Fibroblast of lung (primary cell): ENCODE measurements at regions not wholly inside any gene's neighbourhood (a gene's known extent, or its start where the extent isn't known, plus 50 kb on each side); places are given as distances from the start of the nearest gene placed in this dataset.

Experiments used
- DNase-seq, 2 donors: peaks; one replicate each; pipeline versions ENCODE4 v3.0.0 to v3.0.0-alpha.2; 2010; ENCODE audit warnings: low read depth in 2 of 2
- H2AFZ ChIP-seq: 2 replicates; pipeline ENCODE4 v1.5.1; 2012; ENCODE audit warnings: low read length, control low read depth, inconsistent platforms
- H3K27ac ChIP-seq: 2 replicates; pipeline ENCODE4 v1.5.1; 2011; ENCODE audit warnings: low read length, control low read depth; ENCODE audit not compliant: insufficient read depth
- H3K27me3 ChIP-seq: 2 replicates; pipeline ENCODE4 v1.5.1; 2011; ENCODE audit warnings: mild to moderate bottlenecking, low read length; ENCODE audit not compliant: control insufficient read depth, insufficient read depth
- H3K36me3 ChIP-seq: 2 replicates; pipeline ENCODE4 v1.5.1; 2011; ENCODE audit warnings: low read length; ENCODE audit not compliant: control insufficient read depth, insufficient read depth
- H3K4me1 ChIP-seq: 2 replicates; pipeline ENCODE4 v1.5.1; 2011; ENCODE audit warnings: low read length; ENCODE audit not compliant: control insufficient read depth, insufficient read depth; ENCODE audit errors: extremely low read depth
- H3K4me2 ChIP-seq: 2 replicates; pipeline ENCODE4 v1.5.1; 2011; ENCODE audit warnings: low read length, control low read depth; ENCODE audit not compliant: insufficient read depth; ENCODE audit errors: extremely low read depth
- H3K4me3 ChIP-seq, 4 experiments: fragments of 200-600 bp in 1 of 4; sonication (generic) in 1 of 4; replicated peaks in 1 of 4; 2 replicates each; pipeline ENCODE4 v1.5.1; 2011 to 2016; ENCODE audit warnings: low read length in 4 of 4, low read depth in 3 of 4, mild to moderate bottlenecking in 3 of 4, control low read depth in 2 of 4, inconsistent platforms in 1 of 4, mixed read lengths in 1 of 4; ENCODE audit not compliant: insufficient read depth in 1 of 4; ENCODE audit errors: control extremely low read depth in 1 of 4
- H3K79me2 ChIP-seq: 2 replicates; pipeline ENCODE4 v1.5.1; 2012; ENCODE audit warnings: mild to moderate bottlenecking, low read length, inconsistent platforms; ENCODE audit not compliant: control insufficient read depth, insufficient read depth
- H3K9ac ChIP-seq: 2 replicates; pipeline ENCODE4 v1.5.1; 2011; ENCODE audit warnings: mild to moderate bottlenecking, low read length, control low read depth; ENCODE audit not compliant: insufficient read depth
- H3K9me3 ChIP-seq: 2 replicates; pipeline ENCODE4 v1.5.1; 2012; ENCODE audit warnings: low read depth, low read length; ENCODE audit not compliant: control insufficient read depth, insufficient read depth
- H4K20me1 ChIP-seq: 2 replicates; pipeline ENCODE4 v1.5.1; 2011; ENCODE audit warnings: low read length; ENCODE audit not compliant: control insufficient read depth, insufficient read depth; ENCODE audit errors: extremely low read depth
- EZH2 ChIP-seq: IDR thresholded peaks from 2 replicates; pipeline ENCODE4 v1.5.1; 2012; ENCODE audit warnings: low read length, control low read depth, mild to moderate bottlenecking; ENCODE audit errors: missing control alignments
- TF ChIP-seq, protein P1 (sequence below), 2 donors: IDR thresholded peaks in 1 of 2; conservative IDR thresholded peaks in 1 of 2; 1 replicate in 1 of 2; 2 replicates in 1 of 2; pipeline ENCODE4 v1.5.1; 2011 to 2012; ENCODE audit warnings: low read length in 2 of 2, control low read depth in 1 of 2, inconsistent platforms in 1 of 2, low read depth in 1 of 2, mild to moderate bottlenecking in 1 of 2

DNA sequence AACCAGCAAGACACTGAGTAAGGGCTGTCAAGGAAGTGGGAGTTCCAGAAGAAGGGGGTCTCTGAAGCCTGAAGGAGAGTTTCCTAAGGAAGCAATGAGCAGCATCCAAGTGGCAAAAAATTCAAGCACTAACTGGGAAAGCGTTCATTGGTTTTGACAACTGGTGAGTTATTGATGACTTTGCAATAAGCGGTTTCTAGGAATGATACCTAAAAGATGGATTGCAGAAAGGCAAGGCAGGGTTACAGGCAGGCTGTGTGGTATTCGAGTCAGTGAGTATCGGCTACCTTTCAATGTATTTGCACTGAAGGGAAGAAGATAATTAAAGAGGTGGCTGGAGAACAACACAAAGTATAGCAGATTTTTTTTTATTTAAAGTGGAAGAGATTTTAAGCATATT, 59.3 kb upstream of the NCAM1 start:
- Histone ChIP-seq H2AFZ (no peak overlapping the region), H3K27ac (no peak overlapping the region)

DNA sequence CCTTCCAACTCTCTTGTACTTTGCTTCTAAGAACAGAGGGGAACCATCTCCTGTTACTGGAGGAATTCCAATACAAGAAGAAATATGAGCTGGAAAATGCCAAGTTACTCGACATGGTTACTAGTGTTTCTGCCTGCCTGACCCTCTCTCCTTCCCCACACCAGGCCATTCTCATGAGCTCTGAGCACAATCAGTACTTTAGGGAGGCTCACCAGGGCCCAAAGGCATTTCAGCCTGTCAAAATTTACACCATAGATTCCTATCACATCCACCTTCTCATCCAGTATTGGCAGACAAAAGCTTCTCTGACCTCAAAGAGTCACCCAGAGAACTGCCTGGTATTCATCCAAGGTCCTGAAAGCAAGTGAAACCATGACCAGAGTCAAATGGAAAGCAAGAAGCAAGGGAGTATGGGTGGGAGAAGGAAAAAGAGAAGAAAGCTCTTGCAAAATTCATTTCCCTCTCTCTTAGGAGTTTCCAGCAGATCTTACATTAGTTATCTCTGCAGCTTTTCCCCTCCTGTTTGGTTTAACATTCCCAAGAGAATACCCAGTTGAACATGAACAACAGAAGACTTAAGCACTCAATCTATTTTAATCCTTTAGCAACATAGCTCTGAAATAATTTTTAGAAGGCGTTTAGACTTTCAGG, 58.7 kb upstream of the NCAM1 start:
- Histone ChIP-seq H4K20me1 (no peaks in the 10 kb centered on the region), H3K36me3 (no peaks in the 10 kb centered on the region), H3K27ac (no peak overlapping the region), H3K27me3 (no peaks in the 10 kb centered on the region), H3K4me3 (no peak overlapping the region), H2AFZ (no peak overlapping the region), H3K9me3 (no peaks in the 10 kb centered on the region), H3K9ac (no peak overlapping the region), H3K79me2 (no peaks in the 10 kb centered on the region), H3K4me2 (no peak overlapping the region), H3K4me1 (no peaks in the 10 kb centered on the region)
- TF ChIP-seq EZH2: no peak
- TF ChIP-seq, protein P1, sequence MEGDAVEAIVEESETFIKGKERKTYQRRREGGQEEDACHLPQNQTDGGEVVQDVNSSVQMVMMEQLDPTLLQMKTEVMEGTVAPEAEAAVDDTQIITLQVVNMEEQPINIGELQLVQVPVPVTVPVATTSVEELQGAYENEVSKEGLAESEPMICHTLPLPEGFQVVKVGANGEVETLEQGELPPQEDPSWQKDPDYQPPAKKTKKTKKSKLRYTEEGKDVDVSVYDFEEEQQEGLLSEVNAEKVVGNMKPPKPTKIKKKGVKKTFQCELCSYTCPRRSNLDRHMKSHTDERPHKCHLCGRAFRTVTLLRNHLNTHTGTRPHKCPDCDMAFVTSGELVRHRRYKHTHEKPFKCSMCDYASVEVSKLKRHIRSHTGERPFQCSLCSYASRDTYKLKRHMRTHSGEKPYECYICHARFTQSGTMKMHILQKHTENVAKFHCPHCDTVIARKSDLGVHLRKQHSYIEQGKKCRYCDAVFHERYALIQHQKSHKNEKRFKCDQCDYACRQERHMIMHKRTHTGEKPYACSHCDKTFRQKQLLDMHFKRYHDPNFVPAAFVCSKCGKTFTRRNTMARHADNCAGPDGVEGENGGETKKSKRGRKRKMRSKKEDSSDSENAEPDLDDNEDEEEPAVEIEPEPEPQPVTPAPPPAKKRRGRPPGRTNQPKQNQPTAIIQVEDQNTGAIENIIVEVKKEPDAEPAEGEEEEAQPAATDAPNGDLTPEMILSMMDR (conservative IDR thresholded peaks at IDR 0.05 in 1 of 2, IDR thresholded peaks at IDR 0.05 in 1 of 2; ENCODE audit: low read depth in 1 of 2, low read length in 2 of 2): no peak
- DNase-seq: no peak

More for the DNA sequence above, 59.3 kb upstream of the NCAM1 start:
- Histone ChIP-seq H4K20me1 (no peaks in the 10 kb centered on the region), H3K36me3 (no peaks in the 10 kb centered on the region), H3K27me3 (no peaks in the 10 kb centered on the region), H3K9ac (no peak overlapping the region), H3K4me2 (no peak overlapping the region), H3K79me2 (no peaks in the 10 kb centered on the region), H3K4me1 (no peaks in the 10 kb centered on the region), H3K4me3 (no peak overlapping the region), H3K9me3 (no peaks in the 10 kb centered on the region)
- TF ChIP-seq, protein P1 (conservative IDR thresholded peaks at IDR 0.05 in 1 of 2, IDR thresholded peaks at IDR 0.05 in 1 of 2; ENCODE audit: low read depth in 1 of 2, low read length in 2 of 2): no peak
- no peak for TF ChIP-seq EZH2
- DNase-seq: no peak

DNA sequence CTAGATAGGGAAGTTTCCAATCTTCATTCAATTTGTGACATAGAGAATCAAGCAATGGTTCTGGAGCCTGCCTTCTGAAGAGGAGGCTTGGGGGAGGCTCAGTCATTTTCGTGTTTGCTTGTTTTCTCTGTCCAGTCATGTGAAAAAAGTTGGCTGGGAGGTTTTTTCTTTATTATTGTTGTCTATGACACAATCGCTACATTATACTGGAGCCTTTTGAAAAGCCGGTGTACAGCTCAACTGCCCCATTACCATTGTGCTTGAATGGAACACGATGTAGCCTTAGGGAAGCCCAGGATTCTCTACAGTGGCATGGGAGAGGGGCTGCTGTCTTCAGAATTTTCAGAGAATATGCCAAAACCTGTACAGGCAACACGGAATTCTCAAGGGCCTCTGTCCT, 57.9 kb upstream of the NCAM1 start:
- no peaks in the 10 kb centered on the region for H3K79me2 ChIP-seq
- no peaks in the 10 kb centered on the region for H4K20me1 ChIP-seq
- no peak for DNase-seq
- H3K27me3 ChIP-seq: no peaks in the 10 kb centered on the region
- H3K9me3 ChIP-seq: no peaks in the 10 kb centered on the region
- H3K4me2 ChIP-seq: no peak overlapping the region
- no peak overlapping the region for H3K9ac ChIP-seq
- H3K36me3 ChIP-seq: no peaks in the 10 kb centered on the region
- H3K4me1 ChIP-seq: no peaks in the 10 kb centered on the region
- H2AFZ ChIP-seq: no peak overlapping the region
- no peak overlapping the region for H3K4me3 ChIP-seq
- no peak overlapping the region for H3K27ac ChIP-seq
- TF ChIP-seq, protein P1 (conservative IDR thresholded peaks at IDR 0.05 in 1 of 2, IDR thresholded peaks at IDR 0.05 in 1 of 2; ENCODE audit: low read depth in 1 of 2, low read length in 2 of 2): no peak
- no peak for TF ChIP-seq EZH2
